Fibroblast of pulmonary artery (primary cell): ENCODE measurements at regions not wholly inside any gene's neighbourhood (a gene's known extent, or its start where the extent isn't known, plus 50 kb on each side); places are given as distances from the start of the nearest gene placed in this dataset.

ENCODE experiments used
- DNase-seq: peaks from one replicate; pipeline ENCODE4 v3.0.0-alpha.2; 2010; ENCODE audit warnings: low read depth
- H3K4me3 ChIP-seq: replicated peaks from 2 replicates; pipeline ENCODE4 v1.5.1; 2011; ENCODE audit warnings: low read depth, mild to moderate bottlenecking, control low read depth, low read length, moderate library complexity
- TF ChIP-seq, protein P1 (sequence below): IDR thresholded peaks from 2 replicates; pipeline ENCODE4 v1.5.1; 2011; ENCODE audit warnings: mild to moderate bottlenecking, control low read depth, low read length, inconsistent platforms; ENCODE audit errors: missing control alignments

DNA sequence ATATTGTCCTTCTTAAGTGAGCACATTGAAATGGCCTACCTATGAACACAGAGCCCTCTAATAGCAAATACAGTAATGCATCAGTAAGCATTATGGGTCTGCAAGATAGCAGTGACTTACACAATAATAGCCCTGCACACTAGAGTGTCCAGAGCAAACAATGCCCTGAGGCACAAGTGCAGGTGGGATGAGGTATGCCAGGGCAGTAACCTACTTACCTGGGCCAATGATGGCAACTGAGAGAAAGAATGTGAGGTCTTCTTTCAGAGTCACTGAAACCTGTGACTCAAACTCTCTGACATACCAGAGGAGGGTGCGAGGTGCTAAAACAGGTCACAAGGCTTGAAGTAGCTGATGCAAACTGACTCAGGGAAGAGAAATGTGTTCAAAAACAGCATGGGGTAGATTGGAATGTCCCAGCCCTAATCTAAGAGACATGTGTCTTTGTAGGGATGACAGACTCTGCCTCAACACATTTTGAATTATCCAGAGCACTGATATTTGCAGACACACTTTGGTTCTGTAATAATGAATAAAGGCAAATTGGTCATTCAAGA lies 168.5 kb upstream of the RUNX1 start:
- peak; percentile 74 for DNase-seq
- H3K4me3 ChIP-seq: no peak overlapping the region
- TF ChIP-seq, protein P1, sequence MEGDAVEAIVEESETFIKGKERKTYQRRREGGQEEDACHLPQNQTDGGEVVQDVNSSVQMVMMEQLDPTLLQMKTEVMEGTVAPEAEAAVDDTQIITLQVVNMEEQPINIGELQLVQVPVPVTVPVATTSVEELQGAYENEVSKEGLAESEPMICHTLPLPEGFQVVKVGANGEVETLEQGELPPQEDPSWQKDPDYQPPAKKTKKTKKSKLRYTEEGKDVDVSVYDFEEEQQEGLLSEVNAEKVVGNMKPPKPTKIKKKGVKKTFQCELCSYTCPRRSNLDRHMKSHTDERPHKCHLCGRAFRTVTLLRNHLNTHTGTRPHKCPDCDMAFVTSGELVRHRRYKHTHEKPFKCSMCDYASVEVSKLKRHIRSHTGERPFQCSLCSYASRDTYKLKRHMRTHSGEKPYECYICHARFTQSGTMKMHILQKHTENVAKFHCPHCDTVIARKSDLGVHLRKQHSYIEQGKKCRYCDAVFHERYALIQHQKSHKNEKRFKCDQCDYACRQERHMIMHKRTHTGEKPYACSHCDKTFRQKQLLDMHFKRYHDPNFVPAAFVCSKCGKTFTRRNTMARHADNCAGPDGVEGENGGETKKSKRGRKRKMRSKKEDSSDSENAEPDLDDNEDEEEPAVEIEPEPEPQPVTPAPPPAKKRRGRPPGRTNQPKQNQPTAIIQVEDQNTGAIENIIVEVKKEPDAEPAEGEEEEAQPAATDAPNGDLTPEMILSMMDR: no peak

DNA sequence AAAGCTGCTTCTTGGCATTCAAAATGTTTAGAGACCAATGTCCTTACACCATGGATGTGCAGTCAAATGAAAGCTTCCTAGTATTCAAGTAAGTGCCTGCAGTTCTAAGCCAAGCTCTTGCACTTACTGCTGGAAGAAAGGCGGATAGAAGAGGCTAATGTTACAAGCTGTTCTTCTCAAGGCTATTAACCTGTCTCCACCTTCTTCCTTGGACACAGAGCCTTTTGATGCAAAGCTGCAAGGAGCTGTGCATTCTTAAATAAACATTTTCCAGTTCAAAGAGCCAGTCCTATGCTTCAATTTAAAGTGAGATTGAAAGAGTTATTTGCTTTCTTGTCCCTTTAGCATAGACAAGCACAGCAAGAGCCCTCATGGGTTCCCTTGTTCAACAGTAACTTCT lies 167.9 kb upstream of the RUNX1 start:
- no peak for DNase-seq
- TF ChIP-seq, protein P1: no peak

DNA sequence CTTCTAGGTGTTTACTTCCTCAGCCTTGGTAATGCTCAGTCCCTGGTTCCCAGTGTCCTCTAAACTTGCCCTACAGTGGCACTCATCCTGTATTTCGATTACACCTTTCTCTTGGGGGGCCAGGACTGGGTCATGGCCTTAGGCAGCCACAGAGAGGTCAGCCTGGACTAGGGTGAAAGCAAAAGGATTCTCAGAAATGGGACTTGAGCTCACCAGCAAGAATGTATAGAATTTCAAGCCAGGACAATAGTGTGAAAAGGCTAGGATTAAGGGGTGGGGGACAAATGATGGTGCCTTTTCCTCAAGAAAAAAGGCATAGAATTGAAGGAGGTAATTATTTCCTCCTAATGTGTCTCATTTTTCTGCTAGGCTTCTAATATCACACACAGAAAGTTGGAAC lies 166.8 kb upstream of the RUNX1 start:
- TF ChIP-seq, protein P1: no peak
- H3K4me3 ChIP-seq: no peak overlapping the region
- no peak for DNase-seq

More for the DNA sequence above, 167.9 kb upstream of the RUNX1 start:
- H3K4me3 ChIP-seq: no peak overlapping the region

DNA sequence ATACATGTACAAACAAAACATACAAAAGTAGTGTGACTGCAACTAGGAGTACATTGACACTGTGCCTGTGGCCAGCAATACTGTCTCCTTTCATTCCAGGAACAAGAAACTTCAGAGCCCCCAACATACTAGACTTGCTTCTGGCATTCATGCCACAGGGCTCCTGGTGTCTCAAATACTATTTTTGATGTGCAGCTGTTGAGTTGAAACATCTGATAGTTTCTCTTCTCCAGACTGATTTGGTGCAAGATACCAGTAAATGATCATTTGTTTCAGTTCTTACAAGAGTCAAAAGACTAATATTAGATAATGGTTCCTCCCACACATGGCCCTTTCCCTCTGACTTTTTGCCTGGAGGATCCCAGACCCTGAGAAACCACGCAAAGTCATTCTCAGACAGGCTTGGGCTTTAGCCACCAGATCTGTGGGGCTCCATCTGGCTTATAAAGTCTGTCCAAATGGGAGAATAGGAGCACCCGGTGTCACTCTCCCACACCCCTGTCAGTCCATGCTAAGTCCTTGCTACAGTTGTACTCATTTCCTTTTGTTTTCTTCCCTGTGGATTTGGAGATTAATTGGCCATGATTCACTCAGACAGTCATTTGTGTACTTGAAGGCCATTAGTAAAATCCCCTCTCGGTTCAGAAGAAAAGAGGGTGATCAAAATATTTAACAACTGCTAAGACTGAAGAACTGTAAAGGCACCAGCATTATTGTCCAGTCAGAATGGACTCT lies 163.5 kb upstream of the RUNX1 start:
- peak; percentile 42 for DNase-seq
- TF ChIP-seq, protein P1: no peak
- no peak overlapping the region for H3K4me3 ChIP-seq

DNA sequence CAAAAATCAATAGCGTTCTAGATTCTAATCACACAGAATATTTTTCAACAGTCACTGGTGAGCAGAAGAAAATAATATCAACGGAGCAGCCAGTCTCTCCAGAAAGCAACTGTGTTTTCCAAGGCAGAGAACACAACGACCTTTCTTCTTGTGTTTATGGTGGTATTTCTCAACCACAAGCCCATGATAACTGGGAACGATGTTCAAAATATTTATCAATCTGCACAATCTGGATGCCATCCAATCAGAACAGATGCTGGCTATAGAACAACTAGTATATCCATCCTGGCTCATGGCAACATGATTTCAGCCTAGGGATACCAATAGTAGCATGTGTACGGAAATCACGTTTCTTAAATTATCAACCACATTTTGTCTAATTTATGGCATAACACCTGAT lies 162.7 kb upstream of the RUNX1 start:
- no peak overlapping the region for H3K4me3 ChIP-seq
- TF ChIP-seq, protein P1: no peak
- DNase-seq: no peak

DNA sequence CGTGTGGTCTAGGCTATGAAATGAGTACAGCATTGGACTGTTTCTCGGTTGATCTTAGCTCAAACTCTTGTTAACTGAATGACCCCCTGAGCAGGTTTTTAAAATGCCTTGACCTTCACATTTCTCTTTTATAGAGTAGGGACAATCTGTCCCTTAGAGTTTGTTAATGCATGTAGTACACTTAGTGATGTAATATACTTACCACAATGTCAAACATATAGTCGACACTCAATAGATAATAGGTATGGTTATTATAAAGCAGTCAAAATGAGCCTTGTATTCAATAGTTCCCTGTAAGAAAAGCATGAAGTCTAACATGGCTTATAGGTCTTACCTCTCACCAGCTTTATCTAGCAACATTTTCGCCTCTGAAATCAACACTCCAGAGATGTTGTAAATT lies 161.0 kb upstream of the RUNX1 start:
- no peak overlapping the region for H3K4me3 ChIP-seq
- TF ChIP-seq, protein P1: no peak
- no peak for DNase-seq

DNA sequence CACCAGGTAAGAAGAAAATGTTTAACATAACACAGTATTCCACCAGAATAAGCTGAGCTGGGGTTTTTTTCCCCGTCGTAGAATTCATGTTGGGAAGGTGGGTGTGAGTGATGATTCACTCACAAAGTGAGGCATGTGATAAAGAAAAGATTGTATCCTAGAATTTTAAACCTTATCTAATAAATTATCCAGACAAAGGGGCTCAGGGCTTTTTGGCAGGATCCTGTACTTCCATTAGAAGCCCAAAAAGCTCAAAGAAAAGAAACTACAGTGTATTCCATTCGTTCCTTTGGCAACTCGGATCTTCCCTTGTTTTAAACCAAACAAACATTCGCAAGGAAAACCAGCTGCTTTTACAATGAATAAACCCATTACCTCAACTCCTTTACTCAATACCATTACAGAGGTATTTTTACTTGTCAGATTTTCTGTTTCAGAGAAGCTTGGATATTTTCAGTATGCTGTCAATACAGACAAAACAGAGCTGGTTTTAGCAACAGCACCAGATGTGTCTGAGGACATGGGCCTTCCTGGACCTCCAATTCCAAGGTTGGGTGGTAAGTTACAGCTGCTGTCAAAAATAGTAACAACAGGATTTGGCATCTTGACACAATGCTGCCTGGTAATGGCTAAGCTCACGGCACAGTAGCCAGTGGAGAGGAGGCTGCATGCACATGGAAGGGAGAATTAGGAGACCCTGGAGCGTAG lies 159.9 kb upstream of the RUNX1 start:
- TF ChIP-seq, protein P1: no peak
- no peak overlapping the region for H3K4me3 ChIP-seq
- peak; percentile 72 for DNase-seq
